ENCODE measurements at regions not wholly inside any gene's neighbourhood (a gene's known extent, or its start where the extent isn't known, plus 50 kb on each side); places are given as distances from the start of the nearest gene placed in this dataset.

DNA sequence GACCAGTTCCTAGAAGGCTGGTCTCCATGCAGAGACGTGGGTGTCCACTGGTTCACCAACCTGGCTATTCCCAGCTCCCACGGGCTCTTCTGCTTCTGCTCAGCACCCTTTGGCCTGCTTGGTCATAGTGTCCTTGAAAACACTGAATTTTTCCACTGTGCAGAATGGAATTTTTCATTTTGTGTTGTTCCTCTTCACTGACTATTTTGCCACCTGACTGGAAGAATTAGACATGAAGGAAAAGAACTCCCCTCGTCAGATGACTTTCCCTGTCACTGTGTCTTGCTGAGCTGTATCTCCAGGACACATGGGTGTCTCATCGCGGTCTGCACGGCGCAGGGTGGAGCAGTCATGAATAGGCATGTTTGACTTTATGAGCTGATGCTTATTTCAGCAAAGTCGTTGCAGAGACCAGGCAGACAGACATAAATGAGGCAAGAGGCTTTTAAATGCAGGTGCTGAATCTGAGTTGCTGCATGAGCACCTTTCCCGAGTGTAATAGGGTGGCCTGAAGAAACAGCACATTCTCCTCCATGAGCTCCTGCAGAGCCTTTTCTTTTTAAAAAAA, 50.2 kb upstream of the SEMA4D start:
- Histone ChIP-seq H2BK120ac (ENCODE audit: low read depth, low read length) (no peak overlapping the region), H3K4ac (ENCODE audit: low read depth in 1 of 2, low read length in 2 of 2) (no peak overlapping the region), H2BK12ac (ENCODE audit: low read length in 2 of 2) (no peak overlapping the region), H3K18ac (ENCODE audit: low read depth in 1 of 2, low read length in 2 of 2) (no peak overlapping the region), H3K79me1 (replicated peaks; ENCODE audit: low read length, poor library complexity, severe bottlenecking) (no peaks in the 10 kb centered on the region), H2BK5ac (ENCODE audit: low read depth, low read length, poor library complexity, severe bottlenecking) (no peak overlapping the region), H3K14ac (ENCODE audit: low read length in 2 of 2) (no peak overlapping the region), H3K4me1 (ENCODE audit: control insufficient read depth, insufficient read depth, low read depth, low read length) (peaks cover 6% of the 10 kb centered on the region), H3K27ac (ENCODE audit: low read length, poor library complexity, severe bottlenecking) (no peak overlapping the region), H3K9me3 (ENCODE audit: control insufficient read depth, low read length) (peaks cover 11% of the 10 kb centered on the region), H4K8ac (ENCODE audit: low read length) (no peak overlapping the region), H2BK15ac (ENCODE audit: low read depth, poor library complexity, severe bottlenecking) (no peak overlapping the region), H3K36me3 (ENCODE audit: control insufficient read depth in 1 of 2, insufficient read depth in 2 of 2, low read depth in 1 of 2, low read length in 2 of 2) (no peaks in the 10 kb centered on the region), H3K4me2 (ENCODE audit: low read length, poor library complexity, severe bottlenecking) (no peak overlapping the region), H2AFZ (ENCODE audit: low read depth, low read length) (no peak overlapping the region), H3K4me3 (ENCODE audit: insufficient read depth in 1 of 2, low read depth in 1 of 2, low read length in 2 of 2) (no peak overlapping the region), H3K9ac (ENCODE audit: low read length) (no peak overlapping the region), H3K27me3 (ENCODE audit: control insufficient read depth in 1 of 2, insufficient read depth in 1 of 2, low read length in 2 of 2) (peaks cover 0 to 22% of the 10 kb centered on the region in 2 experiments), H4K91ac (ENCODE audit: low read length) (no peak overlapping the region), H2AK5ac (ENCODE audit: low read length, severe bottlenecking) (no peak overlapping the region), H3K23ac (ENCODE audit: low read length in 2 of 2) (no peak overlapping the region)
- DNase-seq = no peak
- 94% methylated on average over 9 of the region's 9 CpGs for WGBS

Data from mesenchymal stem cell (in vitro differentiated cells and primary cell).